NOMO-1 treated with DMSO at 0.1 percent for 48 hours (cell line): ENCODE measurements at regions not wholly inside any gene's neighbourhood (a gene's known extent, or its start where the extent isn't known, plus 50 kb on each side); places are given as distances from the start of the nearest gene placed in this dataset.

Experiments
- DNase-seq: peaks from one replicate; lab custom pipeline; 2025; ENCODE audit not compliant: unreplicated experiment; lab: John Stamatoyannopoulos, UW

DNA sequence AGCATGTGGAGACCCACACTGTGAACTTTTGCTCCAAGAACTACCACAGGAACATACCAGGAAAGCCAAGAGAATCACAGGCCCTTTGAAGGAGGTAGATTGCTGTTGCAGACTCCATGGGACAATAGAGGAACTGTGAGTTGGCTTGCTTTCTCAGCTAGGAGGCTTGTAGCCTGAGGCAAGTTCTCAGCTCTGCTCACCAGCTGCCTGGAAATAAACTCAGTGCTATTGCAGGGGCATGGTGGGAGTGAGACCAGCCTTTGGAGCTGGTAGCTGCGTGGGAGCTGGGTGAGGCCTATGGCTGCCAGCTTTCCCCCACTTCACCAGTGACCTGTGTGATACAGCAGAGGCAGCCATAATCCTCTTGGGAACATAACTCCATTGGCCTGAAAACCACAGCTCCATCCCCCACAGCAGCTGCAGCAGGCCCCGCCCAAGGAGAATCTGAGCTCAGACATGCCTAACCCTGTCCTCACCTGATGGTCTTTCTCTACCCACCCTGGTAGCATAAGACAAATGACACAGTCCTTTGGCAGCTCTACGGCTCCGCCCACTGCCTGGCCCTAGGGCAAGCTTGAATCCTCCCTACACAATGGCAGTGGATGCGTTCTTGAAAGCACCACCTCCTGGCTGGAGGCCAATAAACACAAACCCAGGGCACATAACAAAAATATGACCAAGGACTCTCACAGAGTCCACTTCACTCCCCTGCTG lies 389.5 kb downstream of the KIF4B start:
- no peak for DNase-seq

DNA sequence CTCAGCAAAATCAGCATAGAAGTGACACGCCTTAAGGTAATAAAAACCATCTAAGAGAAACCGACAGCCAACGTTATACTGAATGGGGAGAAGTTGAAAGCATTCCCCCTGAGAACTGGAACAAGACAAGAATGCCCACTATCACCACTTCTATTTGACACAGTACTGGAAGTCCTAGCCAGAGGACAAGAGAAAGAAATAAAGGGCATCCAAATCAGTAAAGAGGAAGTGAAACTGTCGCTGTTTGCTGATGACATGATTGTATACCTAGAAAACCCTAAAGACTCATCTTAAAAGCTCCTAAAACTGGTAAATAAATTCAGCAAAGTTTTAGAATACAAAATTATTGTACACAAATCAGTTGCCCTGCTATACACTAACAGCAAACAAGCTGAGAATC lies 393.3 kb downstream of the KIF4B start:
- DNase-seq = peak; percentile 37

DNA sequence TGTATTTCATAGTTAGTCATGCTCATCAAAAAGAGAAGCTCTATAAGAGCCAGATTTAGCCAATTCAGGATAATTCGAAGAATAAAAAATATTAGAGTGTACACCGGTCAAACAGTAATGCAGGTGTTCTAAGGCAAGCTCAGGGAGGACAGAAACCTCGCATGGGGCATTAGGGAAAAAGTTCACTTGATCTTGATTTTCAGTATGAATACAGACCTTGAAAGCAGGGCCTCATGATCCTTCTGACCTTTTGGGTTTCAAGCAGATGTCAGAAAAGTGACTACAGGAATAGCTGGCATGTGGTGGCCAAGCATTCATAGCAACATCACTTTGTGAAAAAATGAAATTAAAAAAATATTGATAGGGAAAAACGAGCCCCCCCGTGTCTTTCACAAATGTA lies 394.9 kb downstream of the KIF4B start:
- no peak for DNase-seq

DNA sequence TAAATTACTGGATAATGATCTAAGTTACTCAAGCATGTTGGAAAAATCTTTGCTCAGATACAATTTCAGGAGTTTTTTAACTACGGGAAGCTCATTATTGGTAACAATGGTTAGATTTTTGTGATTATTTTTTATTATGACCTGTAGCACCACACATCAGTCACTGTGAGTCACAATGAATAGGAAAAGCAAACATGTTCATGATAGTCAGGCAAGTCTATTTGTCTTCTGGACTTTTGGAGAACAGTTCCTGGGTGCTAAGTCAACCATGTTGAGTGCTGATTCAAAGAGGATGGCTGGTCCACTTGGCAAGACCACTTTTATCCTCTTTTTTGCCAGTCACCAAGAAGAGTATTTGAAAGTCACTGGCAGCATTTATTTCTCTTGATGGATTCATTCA lies 403.2 kb downstream of the KIF4B start:
- no peak for DNase-seq

DNA sequence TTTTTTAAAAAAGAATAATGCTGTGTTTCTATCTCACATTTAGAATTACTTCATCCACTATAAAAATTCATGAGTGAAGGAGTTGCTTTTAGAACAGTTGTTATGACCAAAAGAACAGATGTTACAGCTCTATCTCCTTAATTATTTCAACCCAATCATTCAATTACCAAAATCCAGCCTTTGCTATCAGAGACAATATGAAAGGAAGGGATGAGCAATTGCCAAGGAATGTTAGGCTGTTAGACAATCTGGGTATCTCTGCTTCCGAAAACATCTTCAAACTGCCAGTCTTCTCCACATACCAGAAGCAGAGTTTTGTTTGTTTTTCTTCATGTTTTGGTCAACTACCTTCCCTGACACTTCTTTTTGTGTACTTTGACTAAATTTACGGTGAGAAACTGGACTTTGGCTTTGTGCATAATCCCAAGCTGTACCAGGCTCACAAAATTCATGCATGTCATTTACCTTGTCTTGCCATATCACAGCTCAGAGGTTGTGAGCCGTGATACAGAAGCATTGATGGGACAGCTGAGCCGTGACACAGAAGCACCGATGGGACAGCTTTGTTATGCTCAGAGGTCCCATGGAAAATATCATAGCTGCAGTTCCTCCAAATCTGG lies 405.5 kb downstream of the KIF4B start:
- DNase-seq = no peak

DNA sequence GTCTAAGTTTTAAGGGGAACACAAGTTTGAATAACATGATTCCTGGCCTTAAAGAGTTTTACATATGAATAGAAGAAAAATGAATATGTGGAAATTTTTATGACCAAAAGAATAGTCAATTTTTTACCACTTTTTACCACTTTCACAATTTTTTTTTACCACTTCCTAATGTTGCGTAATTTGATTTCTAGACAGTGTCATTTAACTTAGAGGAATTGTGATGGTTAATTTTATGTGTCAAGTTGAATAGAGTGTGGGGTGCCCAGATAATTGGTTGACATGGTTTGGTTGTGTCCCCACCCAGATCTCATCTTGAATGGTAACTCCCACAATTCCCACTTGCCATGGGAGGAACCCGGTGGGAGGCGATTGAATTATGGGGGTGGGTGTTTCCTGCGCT lies 416.6 kb downstream of the KIF4B start:
- peak; percentile 42 for DNase-seq

DNA sequence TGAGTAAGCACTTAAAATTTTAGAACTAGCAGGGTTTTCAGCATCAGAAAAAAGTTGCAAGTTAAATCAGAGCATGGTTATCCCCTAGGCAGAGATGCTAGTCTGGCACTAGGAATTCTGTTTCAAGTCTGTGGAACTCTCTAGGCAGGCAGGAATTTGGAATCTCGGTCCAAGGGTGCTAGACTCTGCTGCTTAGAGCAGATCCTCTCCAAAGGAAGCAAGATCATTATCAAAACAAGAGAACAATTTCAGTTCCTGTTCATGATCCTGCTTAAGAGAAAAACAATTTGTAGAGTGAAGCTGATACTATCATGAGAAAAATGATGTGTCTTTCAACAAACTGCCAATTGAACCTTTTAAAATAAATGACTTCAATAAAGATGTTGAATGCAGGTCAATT lies 420.7 kb downstream of the KIF4B start:
- peak; percentile 35 for DNase-seq

DNA sequence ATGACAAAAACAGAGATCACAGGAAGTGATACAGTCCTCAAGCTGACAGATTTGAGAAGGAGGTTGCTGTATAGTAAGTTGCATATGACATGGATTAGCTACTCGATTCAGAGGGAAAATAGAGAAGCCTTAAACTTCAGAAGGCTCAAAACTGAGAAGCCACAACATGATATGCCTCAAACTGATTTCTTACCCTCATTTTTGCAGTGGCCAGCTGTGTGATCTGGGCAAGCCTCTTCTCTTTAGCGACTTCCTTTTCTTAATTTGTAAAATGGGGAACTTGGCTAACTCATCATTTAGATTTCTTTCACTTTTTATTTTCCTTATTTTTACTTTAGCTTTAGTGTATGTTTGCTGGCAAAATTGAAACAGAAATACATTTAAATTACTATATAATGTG lies 421.1 kb downstream of the KIF4B start:
- DNase-seq = peak; percentile 87

DNA sequence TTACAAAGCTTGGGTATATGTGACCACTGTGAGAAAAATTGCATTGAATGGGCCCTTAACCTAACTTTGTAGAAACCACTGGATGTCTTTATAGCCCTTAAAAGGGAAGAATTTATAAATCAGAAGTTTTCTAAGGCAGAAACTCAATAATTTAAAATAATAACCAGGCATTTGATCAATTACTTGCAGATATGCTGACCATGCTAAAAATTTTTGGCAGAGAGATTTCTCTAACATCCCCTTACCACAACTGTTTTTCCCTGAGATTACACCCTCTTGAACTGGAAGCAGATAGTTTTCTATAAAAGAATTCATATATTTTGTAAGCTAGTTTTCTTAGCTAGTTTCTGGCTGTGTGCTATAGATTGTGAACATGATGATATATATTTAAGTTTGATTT lies 428.3 kb downstream of the KIF4B start:
- no peak for DNase-seq

DNA sequence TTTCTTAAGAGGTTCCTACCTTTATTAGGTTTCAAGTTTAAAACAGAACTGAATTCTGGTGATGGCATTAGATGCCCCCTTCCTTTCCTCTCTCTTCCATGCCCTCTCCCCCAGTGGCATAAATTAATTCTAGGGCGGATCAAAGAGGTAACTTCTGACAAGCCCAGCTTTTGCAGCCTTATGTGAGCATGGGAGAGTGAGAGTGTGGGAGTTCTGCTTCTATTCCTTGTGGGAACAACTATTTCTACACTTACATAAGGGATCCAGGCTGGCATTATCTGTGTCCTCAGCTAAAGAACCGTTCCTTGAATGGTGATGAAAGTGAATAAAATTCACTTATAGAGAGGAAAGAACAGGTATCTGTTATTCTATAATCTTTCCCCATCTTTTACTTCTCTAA lies 437.6 kb downstream of the KIF4B start:
- DNase-seq = no peak

DNA sequence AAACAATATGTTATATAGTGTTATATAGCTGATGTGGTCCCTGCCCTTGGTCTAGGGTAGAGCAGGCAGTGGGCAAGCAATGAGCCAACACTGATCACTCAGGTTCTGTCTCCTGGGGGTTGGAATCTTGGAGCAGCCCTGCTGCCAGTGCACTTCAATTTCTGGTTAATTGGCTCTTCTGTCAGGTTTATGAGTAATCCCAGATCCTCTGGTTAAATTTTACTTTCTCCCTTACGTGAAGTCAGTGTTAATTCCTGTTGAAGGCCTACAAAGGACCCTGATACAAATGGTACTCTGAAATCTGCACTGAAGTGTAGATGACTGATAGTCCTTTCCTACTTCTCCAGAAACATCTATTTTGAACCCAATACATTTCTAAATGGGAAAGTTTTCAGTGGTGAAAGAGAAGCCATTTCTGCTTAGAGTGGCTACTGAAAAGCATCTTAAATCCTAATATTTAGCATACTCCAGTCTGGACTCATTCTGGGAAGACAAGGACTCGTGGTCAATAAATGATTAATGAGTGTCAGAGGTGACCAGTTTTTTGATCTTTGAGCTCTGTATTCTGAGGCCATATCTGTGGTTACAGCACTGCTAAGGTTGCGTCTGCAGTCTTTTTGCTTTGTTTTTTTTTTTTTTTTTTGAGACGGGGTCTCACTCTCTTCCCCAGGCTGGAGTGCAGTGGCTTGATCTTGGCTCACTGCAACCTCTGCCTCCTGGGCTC lies 442.4 kb downstream of the KIF4B start:
- no peak for DNase-seq

DNA sequence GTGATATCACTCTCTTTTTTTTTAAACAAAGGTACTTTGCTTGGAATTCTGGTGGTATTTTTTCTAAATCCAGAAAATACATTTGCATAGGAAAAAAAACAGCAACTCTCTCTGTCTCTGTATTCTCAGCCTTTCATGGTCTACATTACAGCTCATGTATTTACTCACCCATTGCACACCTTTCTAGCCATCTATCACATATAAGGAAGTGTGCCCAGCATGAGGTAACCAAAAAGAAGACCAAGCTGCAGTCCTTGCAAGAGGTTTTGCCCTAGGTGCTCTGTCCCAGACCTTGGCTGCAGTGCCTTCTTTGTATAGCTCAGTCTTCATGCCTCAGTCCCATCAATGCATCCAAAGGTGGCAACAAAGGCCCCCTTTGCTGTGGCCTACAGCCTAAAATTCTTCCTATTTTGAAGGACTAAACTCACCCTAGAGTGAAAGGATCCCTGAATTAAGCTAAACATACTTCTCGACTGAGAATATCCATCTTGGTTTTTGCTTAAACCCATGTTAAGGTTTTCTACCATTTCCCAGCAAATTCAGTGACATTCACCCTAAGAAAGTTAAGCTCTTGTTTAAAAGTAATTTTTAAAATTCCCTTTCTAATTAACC lies 446.4 kb downstream of the KIF4B start:
- DNase-seq = no peak

DNA sequence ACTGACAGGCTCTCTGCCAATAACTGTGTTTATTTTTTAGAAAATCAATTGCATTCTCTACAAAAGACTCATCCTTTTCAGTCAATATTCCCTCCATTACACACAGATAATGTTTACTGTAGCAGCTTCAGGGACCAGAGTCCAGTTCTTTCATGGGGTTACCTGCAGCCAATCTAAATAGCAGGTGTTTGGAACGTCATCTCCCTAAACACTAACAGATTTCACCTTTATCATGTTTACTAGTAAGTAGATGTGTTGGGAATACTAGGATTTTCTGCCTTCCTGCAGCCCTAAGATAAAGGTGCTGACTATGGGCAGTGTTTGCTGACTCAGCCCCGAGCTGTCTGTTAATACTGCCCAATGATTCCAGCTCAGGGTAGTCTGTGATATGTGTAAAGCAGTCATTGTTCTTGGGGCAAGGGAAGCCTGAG lies 447.0 kb downstream of the KIF4B start:
- no peak for DNase-seq

DNA sequence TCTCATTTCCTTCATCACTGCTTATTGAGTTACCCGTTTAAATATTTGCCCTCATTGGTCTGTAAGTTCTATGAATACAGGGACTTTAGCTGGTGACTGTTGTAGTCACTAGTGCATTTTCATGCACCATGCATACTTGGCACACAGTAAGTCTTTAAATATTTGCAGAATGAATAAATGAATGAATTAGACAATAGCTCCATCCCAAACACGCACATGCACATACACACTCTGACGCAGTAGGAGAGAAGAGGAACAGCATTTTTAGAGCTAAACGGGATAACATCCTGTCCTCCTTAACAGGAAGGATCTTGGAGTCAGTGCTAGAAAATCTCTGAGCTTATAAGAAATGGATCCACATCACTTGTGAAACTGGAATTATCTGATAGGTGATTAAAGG lies 447.7 kb downstream of the KIF4B start:
- DNase-seq = no peak

DNA sequence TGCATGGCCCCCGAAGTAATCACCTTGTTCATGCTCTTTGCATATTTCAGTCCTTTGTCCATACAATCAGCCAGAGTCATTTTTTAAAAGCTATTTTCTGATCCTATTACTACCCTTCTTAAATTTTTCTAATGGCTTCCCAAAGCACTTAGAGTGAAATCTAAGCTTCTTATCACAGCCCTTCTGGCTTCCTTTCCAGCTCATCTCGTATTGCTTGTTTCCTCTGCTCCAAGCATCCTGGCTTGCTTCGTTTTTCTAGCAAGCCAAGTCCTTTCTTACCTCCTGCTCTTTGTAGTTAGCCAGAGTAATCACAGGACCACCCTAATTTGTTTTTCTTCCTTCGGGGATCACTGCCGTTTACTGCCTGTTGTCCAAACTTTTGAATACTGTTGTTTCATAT lies 453.3 kb downstream of the KIF4B start:
- no peak for DNase-seq

DNA sequence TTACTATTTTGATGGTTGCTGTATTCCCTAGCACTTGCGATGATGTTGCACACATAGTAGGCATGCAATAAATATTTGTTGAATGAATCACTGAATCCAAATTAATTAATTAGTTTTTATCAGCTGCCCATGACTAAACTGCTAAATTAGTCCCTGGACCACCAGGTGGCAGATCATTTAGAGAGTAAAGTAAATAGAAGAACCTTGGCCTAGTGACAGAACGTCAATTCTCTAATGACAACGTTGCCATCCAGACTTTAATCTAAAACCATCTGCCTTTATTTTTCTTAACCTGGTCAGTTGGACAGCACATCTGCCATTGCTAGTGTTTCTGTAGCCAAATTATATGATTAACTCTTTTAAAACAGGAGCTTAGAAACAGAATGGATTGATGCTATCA lies 457.5 kb downstream of the KIF4B start:
- DNase-seq = no peak

DNA sequence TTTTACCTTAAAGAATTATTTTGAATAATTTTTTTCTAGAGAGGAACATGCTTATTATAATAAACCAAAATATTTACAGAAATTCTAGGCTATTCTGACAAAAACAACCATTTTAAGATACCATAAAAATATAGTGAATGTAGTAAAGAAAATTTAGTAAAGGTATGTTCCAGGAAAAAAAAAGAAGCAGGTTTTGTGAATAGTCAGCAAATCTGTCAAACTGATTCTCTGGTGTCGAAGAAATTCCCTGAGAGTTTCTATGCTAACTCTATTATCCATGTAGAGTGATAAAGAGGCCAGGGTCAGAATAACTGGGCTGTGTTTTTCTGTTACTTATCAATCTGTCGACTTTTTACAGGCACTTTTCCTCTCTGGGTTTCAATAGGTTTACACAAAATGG lies 459.2 kb downstream of the KIF4B start:
- DNase-seq = no peak

DNA sequence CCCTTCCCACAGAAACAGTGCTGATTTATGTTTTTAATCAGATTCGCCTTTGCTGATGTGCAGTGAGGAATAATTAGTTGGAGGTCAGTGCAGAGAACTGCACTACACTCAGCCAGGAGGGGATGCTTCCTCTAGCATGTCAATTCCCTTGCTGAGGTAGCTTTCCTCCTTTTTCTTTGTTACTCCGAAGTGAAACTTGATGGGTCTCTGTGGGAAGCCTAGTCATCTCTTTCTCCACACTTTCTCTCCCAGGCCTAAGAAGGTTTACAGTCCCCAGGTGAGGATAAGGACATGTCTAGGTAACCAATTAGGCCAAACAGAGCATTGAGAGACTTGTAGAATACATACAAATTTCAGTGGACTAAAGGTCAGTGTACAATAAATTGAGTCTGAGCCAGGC lies 461.8 kb downstream of the KIF4B start:
- DNase-seq = no peak

DNA sequence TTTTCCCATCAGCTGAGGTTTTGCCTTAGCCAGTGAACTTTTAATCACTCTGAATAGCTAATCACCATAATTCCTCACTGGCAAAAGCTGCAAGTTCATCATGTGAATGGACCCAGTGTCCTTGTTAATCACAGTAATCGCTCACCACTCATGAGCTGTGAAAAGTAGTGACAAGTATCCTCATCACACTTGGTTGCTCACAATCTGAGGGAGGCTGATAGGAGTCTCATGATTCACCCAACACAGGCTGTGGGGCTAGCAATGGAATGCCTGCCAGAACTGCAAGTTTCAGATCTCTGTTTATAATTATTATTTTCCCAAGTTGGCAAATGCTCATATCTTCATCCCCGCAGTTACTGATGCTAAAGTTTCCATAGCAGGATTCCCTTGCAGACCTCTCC lies 467.2 kb downstream of the KIF4B start:
- no peak for DNase-seq

DNA sequence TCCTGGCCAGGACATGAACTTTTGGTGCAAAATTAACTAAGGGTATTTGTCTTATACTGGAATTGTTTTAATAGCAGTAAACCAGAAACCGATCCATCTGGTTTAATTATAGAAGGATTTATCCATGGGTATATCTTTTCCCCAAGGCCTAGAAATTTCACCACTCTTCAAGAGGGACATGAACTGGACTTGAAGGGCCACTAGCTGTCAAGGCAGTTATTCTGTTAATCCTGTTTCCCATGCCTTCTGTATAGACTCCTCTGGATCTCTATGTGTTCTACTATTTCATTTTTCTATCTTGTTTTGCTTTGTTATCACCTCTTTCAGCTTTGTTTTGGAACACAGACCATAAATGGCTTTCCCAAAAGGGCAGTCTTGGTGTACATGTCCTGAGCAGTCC lies 467.6 kb downstream of the KIF4B start:
- no peak for DNase-seq

DNA sequence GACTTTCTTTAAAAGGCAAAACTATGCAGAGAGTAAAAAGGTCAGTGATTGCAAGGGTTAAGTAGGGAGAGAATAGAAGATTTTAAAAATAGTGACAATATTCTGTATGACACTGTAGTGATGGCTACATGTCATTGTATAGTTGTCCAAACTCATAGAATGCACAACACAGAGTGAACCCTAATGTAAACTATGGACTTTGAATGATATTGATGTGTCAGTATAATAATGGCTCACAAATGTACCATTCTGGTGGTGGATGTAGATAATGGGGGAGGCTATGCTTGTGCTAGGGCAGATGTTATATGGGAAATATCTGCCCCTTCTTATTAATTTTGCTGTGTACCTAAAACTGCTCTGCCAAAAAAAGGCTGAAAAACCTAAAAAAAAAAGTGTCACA lies 468.9 kb downstream of the KIF4B start:
- DNase-seq = no peak

DNA sequence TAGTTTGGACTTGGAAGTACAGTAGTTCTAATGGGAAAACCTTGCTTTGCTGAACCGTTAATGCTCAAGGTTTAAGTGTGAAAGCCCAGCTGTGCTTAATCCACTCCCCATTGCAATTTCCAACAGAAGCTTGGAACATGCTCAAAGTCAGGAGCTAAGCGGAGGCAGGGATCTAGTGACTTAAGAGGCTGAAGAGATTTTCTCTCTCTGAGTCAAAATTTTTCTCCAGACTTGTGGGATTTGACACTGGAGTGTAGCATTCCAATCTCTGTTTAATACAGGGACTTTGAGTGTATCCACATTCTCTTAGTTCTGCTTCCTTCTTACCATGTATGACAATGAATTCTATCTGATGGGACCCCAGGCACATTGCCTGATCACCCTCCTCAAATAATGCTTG lies 471.8 kb downstream of the KIF4B start:
- DNase-seq = no peak
